H54 (cell line): ENCODE measurements at regions not wholly inside any gene's neighbourhood (a gene's known extent, or its start where the extent isn't known, plus 50 kb on each side); places are given as distances from the start of the nearest gene placed in this dataset.
A peak's percentile ranks its signal among the peaks of the same experiment; 100 is the strongest.

Source experiments
- DNase-seq: peaks from one replicate; pipeline ENCODE4 v3.0.0; 2011; ENCODE audit warnings: low spot score, mixed read lengths; ENCODE audit not compliant: insufficient read length
- FAIRE-seq: peaks from 3 replicates; lab custom pipeline; 2011; peaks lifted over from hg19 to GRCh38; lab: Jason Lieb, UNC
- POLR2A ChIP-seq: IDR thresholded peaks from 2 replicates; pipeline ENCODE4 v1.6.1; 2011; ENCODE audit warnings: low read depth, mild to moderate bottlenecking, low read length

- no peak for FAIRE-seq
Observed at GRCh38 chr11:116454020-116454645, 318.7 kb downstream of the BUD13 start.

DNA sequence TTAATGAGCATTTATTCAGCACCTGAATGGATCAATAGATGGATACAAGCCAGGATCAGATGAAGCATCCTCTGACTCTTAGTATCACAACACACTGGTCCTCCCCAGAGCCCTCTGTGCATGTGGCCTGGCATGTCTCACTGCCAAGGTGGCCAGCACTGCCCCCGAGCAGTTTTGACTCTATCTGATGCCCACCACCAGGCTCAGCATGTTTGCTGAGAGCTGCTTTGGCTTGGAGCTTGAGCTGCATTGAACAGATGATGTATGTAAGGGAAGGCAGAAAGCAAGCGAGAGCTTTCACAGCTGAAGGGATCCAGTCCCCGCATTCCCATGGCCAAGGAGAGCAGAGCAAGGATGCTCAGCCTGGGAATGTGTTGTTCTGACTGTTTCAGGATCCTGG is 320.3 kb downstream of the BUD13 start:
- FAIRE-seq (no peak), DNase-seq (no peak)
- TF ChIP-seq POLR2A, result no peak

More at GRCh38 chr11:116454020-116454645, 318.7 kb downstream of the BUD13 start:
- no peak for TF ChIP-seq POLR2A
- peak; percentile 18 for DNase-seq

GRCh38 chr11:116449522-116449921 is 323.3 kb downstream of the BUD13 start:
- no peak for FAIRE-seq
- no peak for TF ChIP-seq POLR2A
- DNase-seq, result no peak

DNA sequence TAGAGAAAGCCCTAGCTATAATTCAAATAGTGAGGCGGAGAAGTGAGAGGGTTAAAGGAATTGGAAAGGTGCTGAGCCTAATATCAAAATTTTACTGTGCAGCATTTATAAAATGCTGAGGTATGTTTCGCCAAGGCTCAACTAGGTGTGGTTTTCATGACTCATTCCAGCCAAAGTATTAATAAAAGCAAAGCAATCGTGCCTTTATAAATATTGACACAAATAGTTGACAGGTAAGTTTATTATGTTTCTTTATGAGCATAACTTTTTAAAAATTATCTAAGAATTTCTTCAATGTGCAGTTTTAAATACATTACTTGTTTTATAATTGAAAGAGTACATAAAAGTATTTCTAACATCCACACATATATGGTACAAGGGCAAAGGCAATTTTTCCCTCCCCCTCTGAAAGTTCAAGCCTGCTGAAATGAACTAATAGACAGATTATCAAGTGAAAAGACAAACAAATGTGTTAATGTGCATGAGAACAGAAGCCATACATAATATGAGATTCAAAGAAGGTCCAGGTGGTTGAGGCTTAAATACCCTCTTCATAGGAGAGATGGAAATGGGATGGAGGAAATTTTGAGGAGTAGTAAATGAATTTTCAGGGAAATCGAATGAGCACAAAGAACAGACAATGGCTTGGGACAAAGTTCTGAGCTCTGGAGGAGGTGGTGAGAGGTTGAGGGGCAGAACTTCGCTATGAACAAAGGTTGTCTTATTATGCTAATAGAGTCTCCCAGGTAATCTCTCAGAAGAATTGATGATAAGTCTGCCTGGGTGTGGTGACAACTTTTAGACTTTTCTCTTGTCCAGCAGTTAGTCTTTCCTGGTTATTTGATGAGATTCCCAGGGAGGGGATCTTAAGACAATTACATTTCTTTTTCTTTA is 326.5 kb downstream of the BUD13 start:
- no peak for FAIRE-seq
- no peak for DNase-seq

DNA sequence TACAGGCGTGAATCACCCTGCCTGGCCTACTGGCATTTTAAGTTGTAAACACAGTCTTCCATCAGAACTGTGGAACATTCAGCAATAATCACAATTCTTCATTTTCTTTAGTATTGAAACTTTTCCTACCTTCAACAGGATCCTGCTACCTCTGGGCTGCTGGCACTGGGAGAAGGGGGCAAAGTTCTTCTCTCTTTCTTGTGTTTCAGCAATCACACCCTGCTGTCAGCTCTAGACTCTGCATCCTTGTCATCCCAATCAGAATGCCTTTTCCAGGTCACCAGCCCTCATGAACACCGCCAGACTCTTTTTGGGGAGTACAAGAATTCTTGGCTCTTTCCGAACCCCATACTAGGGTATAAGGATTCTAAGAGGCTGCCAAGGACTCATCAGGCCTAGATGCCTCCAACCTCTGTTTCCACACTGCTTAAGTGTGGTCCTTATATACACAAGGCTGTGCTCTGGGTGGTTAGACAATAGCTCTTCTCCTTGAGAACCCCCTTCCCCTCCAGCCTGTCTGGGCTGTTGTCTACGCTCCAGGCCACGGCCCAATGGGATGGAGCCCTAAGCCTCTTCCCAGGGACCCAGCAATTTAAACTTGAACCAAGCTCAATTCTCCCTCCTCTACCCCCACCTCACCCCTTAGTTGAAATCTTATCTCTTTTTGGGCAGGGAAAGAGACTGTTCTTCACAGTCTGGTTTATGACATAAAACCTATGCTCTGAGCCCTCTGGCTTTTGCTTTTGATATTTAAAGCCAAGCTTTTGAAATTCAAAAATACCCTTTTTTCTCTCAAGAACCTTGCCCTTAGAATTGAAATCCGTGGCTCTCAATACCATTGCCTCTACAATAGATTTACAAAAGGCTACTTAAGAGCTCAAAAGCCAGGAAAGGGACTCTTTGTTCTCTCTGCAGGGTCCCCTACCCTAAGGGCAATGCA is 327.4 kb downstream of the BUD13 start:
- no peak for DNase-seq
- no peak for FAIRE-seq

More for the DNA sequence above, 326.5 kb downstream of the BUD13 start:
- no peak for TF ChIP-seq POLR2A

DNA sequence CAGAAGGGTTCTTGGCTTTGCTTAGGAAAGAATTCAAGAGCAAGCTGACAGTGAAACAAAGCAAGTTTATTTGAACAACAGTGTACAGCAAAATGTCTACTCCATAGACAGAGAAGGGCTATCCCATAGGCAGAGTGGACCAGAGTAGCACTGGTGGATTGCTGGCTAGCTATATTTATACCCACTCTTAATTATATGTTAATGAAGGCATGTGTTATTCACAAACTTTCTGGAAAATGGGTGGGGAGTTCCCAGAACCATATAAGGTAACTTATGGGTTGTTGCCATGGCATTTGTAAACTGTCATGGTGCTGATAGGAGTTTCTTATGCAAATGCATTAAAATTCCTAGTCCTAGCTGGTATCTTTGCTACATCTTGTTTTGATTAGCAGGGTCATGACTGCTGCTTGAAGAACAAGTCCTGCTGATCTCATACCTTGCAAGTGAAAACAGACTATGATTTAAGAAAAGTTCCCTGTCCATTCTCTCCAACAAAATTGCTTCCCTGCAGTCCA is 330.5 kb downstream of the BUD13 start:
- FAIRE-seq (no peak), DNase-seq (no peak)
- no peak for TF ChIP-seq POLR2A

More for the DNA sequence above, 327.4 kb downstream of the BUD13 start:
- TF ChIP-seq POLR2A, result no peak

GRCh38 chr11:116439361-116439677 is 333.5 kb downstream of the BUD13 start:
- DNase-seq (no peak), FAIRE-seq (no peak)
- TF ChIP-seq POLR2A, result no peak

GRCh38 chr11:116438651-116439360 is 334.0 kb downstream of the BUD13 start:
- no peak for FAIRE-seq
- no peak for TF ChIP-seq POLR2A

GRCh38 chr11:116434986-116435385 is 337.8 kb downstream of the BUD13 start:
- FAIRE-seq, result no peak

More at GRCh38 chr11:116438651-116439360, 334.0 kb downstream of the BUD13 start:
- no peak for DNase-seq

GRCh38 chr11:116432301-116432700 is 340.5 kb downstream of the BUD13 start:
- no peak for DNase-seq
- TF ChIP-seq POLR2A, result no peak
- FAIRE-seq, result no peak

More at GRCh38 chr11:116434986-116435385, 337.8 kb downstream of the BUD13 start:
- no peak for DNase-seq
- no peak for TF ChIP-seq POLR2A

DNA sequence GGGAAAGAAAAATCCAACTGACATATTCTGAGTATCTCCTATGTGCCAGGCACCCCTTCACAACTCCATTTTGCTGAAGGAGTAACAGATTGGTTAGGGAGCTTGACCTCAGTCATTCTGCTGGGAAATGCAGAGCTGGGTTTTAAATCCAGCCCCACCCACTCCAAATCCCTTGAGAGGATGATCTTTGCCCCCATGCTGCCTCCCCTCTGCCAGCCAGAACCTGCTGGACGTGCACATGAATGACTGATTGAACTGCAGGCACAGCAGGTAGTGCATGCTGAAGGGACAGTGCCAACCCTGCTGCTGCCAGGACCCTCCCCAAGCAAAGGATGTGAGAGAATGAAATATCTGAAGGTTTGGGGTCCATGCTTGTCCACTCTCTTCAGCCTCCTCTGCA is 340.9 kb downstream of the BUD13 start:
- no peak for TF ChIP-seq POLR2A
- no peak for DNase-seq
- FAIRE-seq, result no peak

- TF ChIP-seq POLR2A, result no peak
- DNase-seq, result no peak
- FAIRE-seq, result no peak
Observed at GRCh38 chr11:116428638-116428975, 344.2 kb downstream of the BUD13 start.

DNA sequence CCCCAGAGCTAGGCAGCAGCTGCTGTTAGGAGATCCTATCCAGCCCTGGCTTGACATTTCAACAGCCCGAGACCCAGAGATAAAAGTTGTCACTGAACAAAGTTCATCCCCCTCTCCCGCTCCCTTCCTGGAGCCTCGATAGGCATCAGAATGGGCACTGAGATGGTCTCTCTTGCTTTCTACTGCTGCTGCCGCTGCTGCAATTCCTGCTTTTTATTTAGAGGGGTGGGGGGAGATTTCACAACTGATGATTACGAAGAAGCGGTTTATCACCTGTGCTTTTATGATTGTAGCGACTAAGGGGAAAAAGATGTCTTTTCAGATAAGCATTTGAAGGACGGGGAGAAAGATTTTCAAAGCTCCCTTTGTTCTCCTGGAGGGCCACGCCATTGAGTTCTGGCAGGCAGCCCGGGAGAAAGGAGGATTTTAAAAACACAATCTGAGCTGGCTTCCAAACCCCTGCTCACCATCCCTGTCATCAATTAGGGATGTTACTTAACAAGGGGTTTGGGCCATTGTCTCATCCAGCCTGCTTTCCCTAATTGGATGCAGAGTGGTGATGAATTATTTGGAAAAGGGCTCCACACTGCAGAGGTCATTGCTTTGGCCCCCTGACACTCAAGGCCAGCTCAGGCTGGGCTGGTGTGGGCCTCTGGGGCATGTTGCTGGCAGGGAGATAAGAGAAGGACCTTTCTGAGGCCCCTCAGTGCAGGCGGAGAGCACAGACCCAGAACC is 344.7 kb downstream of the BUD13 start:
- DNase-seq, result no peak

More for the DNA sequence above, 344.7 kb downstream of the BUD13 start:
- no peak for TF ChIP-seq POLR2A
- no peak for FAIRE-seq
